Skeletal muscle cell (primary cell): ENCODE measurements at regions not wholly inside any gene's neighbourhood (a gene's known extent, or its start where the extent isn't known, plus 50 kb on each side); places are given as distances from the start of the nearest gene placed in this dataset.

Source experiments
- DNase-seq: peaks from one replicate; pipeline ENCODE4 v3.0.0-alpha.2; 2010; ENCODE audit warnings: low read depth
- H3K4me3 ChIP-seq: 2 replicates; pipeline ENCODE4 v1.5.1; 2011; ENCODE audit warnings: low read depth, mild to moderate bottlenecking, control low read depth, low read length, moderate library complexity

DNA sequence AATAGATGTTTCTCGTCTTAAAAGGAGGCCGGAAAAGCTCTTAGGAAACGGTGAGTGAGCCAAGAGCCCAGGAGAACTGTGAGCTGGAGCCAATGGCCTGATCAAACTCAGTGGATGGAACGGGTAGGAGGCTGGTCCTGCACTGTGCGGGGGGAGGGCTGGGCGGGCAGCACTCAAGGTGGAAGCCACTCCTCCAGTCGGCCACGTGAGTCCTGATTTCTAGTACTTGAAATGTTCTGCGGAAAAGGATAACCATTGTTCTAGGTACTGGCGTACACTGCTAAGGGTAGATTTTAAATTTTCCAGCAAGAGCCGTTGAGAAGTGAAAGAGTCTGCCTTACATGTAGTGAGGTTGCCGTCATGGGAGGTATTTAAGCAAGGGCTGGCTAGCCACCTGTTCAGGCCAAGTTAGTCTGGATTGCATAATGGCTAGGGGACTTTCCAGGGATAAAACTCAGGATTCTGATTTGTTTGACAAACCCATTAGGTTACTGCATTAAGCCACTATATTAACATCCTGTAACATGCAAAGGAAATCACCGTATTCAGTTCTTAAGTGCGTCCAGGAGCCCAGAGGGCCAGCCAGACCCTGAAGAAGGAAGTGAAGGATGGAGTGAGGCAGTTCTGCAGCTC, 51.3 kb upstream of the ODC1 start:
- DNase-seq, result no peak
- H3K4me3 ChIP-seq, result no peak overlapping the region

DNA sequence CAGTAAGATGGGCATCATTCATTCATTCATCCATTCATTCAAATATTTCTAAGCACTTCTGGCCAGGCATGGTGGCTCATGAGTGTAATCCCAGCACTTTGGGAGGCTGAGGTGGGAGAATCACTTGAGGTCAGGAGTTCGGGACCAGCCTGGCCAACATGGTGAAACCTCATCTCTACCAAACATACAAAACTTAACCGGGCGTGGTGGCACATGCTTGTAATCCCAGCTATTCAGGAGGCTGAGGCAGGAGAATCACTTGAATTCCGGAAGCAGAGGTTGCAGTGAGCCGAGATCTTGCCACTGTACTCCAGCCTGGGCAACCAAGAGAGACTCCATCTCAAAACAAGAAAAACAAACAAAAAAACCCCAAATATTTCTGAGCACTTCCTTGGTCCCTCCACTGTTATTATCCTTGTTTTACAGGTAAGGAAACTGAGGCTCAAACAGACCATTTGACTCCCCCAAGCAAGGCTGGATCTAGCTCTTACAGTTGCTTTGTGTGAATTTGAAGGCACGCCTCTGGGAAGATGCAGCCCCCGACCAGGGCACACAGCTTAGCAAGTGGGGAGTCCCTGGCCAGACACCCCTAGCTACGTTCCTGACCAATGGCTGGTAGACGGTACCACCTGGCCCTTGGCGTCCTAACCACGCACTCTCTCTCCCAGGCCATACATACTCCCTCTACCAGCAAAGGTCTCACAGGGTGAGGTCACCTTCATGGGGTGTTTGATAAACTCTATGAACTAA, 50.6 kb upstream of the ODC1 start:
- DNase-seq, result no peak
- no peak overlapping the region for H3K4me3 ChIP-seq
